Left lung (tissue), 4 donors: ENCODE measurements at regions not wholly inside any gene's neighbourhood (a gene's known extent, or its start where the extent isn't known, plus 50 kb on each side); places are given as distances from the start of the nearest gene placed in this dataset.

Source experiments
- ATAC-seq: fragments of 200-7000 bp; cut with Tn5 transposase; one replicate; pipeline ENCODE4 v1.9.1; 2020; ENCODE audit warnings: moderate library complexity
- DNase-seq, 4 donors: peaks; one replicate each; pipeline ENCODE4 v3.0.0-alpha.2; 2013 to 2020
- H3K27ac ChIP-seq, 2 donors: fragments of 200-600 bp; sonication (generic) in 1 of 2; one replicate each; pipeline versions ENCODE4 v1.5.0 to v1.8.0; 2020 to 2021
- H3K27me3 ChIP-seq, 2 donors: fragments of 200-600 bp; sonication (generic) in 1 of 2; one replicate each; pipeline versions ENCODE4 v1.5.0 to v1.8.0; 2020 to 2021
- H3K36me3 ChIP-seq, 2 donors: fragments of 200-600 bp; sonication (generic) in 1 of 2; one replicate each; pipeline versions ENCODE4 v1.5.0 to v1.8.0; 2020 to 2021
- H3K4me1 ChIP-seq, 2 donors: fragments of 200-600 bp; one replicate each; pipeline ENCODE4 v1.8.0; 2021
- H3K4me3 ChIP-seq, 2 donors: fragments of 200-600 bp; sonication (generic) in 1 of 2; one replicate each; pipeline versions ENCODE4 v1.5.0 to v1.8.0; 2020 to 2021; ENCODE audit warnings: mild to moderate bottlenecking in 1 of 2
- H3K9me3 ChIP-seq, 2 donors: fragments of 200-600 bp; sonication (generic) in 1 of 2; one replicate each; pipeline versions ENCODE4 v1.5.0 to v1.8.0; 2020 to 2021
- CTCF ChIP-seq, 2 donors: fragments of 200-600 bp; sonication (generic) in 1 of 2; IDR thresholded peaks; one replicate each; pipeline versions ENCODE4 v1.5.0 to v1.8.0; 2021; ENCODE audit warnings: antibody characterized with exemption in 2 of 2
- intact Hi-C, 2 donors: fragments of 100-400 bp; cut with DNase I; formaldehyde crosslinking; loops; one replicate each; pipeline versions ENCODE4 v1.11.2 to v1.14.2; 2022
- donor health status: DM: no; HTN: yes; CAD: no.
- donor health status: DM: no; HTN: no; CAD: no.

DNA sequence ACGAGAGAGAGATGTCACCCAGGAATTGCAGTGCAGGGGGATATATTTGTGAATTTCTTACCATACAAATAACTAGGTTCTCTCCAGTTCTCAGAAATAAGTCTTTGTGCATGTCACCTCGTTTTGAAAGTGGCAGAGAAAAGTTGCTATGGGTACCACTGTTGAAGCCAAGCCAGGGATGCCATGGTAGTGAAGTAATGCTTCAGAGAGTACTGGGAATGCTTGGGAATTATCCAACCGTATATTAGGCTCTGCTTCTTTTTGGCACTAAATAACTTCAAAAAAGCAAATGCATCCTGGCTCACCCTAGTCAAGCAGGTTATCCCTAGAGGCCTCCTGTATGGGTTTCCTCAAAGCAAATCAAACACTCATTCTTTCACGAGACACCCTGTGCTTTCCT is 50.7 kb upstream of the DDX18 start:
- H3K27me3 ChIP-seq, result no peaks in the 10 kb centered on the region
- ATAC-seq, result no peak

More for the DNA sequence above, 50.7 kb upstream of the DDX18 start:
- no peaks in the 10 kb centered on the region for H3K4me1 ChIP-seq
- TF ChIP-seq CTCF (IDR thresholded peaks at IDR 0.05), result no peak
- H3K9me3 ChIP-seq, result no peaks in the 10 kb centered on the region
- H3K27ac ChIP-seq, result no peak overlapping the region
- DNase-seq, result peak in 1 of 4 donors; percentile 31
- no peaks in the 10 kb centered on the region for H3K36me3 ChIP-seq
- intact Hi-C loops, result no loop called here
- no peak overlapping the region for H3K4me3 ChIP-seq
